Endometrium (tissue), 2 donors: ENCODE measurements at regions not wholly inside any gene's neighbourhood (a gene's known extent, or its start where the extent isn't known, plus 50 kb on each side); places are given as distances from the start of the nearest gene placed in this dataset.

Source experiments
- FAIRE-seq: peaks from 2 replicates; lab custom pipeline; 2012; peaks lifted over from hg19 to GRCh38; lab: Jason Lieb, UNC
- donor health status: control.
- donor health status: control.

DNA sequence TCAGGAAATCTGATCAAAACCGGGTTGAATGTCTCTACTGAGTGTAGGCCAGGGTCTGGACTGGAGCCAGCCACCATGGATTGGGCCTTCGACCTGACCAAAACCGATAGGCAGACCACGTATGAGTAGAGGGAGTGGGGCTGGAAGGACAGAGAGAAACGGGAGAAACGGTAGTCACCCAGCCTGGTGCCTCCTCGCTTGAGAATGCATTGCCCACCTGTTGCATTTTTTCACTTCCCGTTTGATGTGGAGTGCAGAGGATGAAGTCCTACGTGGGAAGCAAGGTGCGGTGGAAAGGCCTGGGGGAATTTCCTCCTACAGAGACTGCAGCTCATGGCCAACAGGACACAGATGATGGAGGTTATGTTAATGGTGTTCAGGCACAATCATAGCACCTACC lies 53.9 kb upstream of the ECI2 start:
- FAIRE-seq, result no peak

- no peak for FAIRE-seq
Observed at GRCh38 chr6:4188801-4189200, 53.4 kb upstream of the ECI2 start.

- no peak for FAIRE-seq
Observed at GRCh38 chr6:4187480-4187879, 52.1 kb upstream of the ECI2 start.

GRCh38 chr6:4186385-4186784 lies 51.0 kb upstream of the ECI2 start:
- FAIRE-seq, result no peak

DNA sequence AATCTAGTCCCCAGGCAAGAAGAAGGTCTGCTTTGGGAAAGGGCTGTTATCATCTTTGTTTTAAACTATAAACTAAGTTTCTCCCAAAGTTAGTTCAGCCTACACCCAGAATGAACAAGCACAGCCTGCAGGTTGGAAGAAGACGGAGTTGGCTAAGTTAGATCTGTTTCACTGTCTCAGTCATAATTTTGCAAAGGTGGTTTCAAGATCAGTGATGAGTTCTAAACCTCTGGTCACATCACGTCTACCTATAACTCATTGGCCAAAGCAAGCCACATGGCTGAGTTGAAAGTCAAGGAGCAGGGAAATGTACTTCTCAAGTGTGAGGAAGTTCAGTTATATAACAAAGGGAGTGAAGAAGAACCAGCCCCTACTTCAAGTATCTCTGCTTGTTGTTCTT lies 50.5 kb upstream of the ECI2 start:
- no peak for FAIRE-seq

- FAIRE-seq, result no peak
Observed at GRCh38 chr6:4185419-4185818, 50.0 kb upstream of the ECI2 start.
